HG03571 (cell line): ENCODE measurements at regions not wholly inside any gene's neighbourhood (a gene's known extent, or its start where the extent isn't known, plus 50 kb on each side); places are given as distances from the start of the nearest gene placed in this dataset.

ENCODE experiments used
- ATAC-seq: cut with Tn5 transposase; IDR thresholded peaks from one replicate; pipeline ENCODE4 v1.9.1; 2021; ENCODE audit not compliant: unreplicated experiment

GRCh38 chr17:15048933-15049794 is 216.0 kb downstream of the PMP22 start:
- ATAC-seq = no peak

DNA sequence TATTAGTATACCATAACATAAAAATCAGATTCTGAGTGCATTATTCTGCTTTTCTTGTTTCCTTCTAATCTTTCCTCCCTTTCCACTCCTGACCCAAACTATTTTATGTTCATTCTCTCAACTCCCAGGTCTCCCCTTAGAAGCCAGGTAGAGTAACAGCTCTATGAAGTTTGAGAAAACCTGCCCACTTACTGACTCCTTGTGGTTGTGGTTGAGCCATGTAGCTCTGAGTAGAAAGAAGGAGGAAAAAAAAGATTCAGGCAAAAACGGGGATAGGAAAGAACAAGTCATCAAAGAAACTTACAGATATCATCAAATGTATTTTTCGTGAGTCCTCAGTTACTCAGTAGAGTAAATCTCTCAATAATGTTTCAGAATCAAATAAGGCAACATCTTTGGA is 216.7 kb downstream of the PMP22 start:
- ATAC-seq = no peak

- ATAC-seq = no peak
Observed at GRCh38 chr17:15042311-15042710, 222.8 kb downstream of the PMP22 start.

GRCh38 chr17:15039366-15039765 is 225.8 kb downstream of the PMP22 start:
- ATAC-seq = no peak

DNA sequence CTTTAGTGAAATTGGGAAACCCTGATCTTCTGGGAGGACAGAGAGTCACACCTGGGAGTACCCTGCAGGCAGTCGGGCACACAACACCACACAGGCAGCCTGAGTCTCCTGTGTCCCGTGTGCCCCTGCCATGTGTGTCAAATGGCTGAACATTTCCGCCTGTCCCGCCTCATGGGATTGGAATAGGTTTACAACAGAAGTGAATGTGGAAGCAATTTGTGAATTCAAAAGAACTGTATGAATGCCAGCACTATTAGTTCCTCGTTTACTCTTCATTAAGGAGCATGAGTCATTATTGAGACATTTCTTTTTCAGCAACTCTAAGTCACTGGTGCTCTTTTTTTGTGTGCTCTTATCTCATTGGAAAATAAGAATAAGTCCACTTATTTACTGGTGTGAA is 226.5 kb downstream of the PMP22 start:
- no peak for ATAC-seq

- ATAC-seq = no peak
Observed at GRCh38 chr17:15036238-15036637, 228.9 kb downstream of the PMP22 start.

DNA sequence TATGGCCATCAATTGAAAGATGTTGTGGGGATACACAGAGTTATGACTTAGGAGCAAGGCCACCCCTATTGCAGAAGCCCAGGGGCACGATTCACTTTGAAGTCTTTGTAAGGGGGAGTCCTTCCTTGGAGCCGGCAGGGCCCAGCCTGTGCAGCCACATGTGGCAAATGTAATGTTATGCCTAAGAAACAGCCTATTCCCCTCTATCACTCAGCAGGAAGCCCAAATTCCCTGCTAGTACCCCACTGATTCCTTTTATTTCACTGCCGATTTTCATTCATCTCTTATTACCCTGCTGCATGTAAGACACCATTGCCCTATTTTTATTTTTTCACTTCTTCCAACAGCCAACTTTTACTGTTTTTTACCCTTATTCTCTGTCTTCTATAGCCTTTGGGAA is 233.2 kb downstream of the PMP22 start:
- ATAC-seq = no peak

DNA sequence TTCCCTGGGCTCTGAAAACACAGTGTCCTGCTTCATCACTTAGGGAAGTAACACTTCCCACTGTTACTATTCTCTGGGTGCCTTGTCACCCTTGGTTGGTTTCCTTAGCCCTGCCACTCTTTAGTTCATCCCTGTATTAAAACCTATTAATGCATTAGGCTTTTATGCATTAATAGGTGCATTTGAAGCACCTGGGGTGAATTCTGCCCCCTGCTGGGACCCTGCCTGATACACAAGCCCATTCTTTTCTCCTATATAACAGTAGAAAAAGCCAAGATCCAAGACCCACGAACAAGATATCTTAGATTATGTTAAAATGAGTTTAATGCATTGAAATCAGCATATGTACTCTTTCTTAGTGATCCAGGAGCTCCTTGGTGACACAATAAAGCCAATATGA is 235.7 kb downstream of the PMP22 start:
- no peak for ATAC-seq

DNA sequence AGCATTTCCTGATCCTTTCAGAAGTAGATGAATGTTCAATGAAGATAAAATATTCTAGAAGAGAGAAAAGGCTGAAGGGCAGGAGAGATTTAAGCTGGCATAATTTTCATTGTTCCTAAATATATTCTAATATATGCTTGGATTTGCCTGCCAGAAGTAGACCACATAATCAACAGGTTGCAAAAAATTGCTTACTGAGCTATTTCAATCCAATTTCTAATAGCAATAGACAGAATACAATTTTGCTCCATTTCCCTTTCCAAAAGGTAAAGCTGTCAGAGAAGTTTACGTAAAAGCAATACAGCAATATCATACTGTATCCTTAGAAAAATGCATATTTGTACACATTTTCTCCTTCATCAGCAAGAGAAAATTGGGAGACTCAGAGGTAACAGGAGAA is 237.3 kb downstream of the PMP22 start:
- no peak for ATAC-seq

DNA sequence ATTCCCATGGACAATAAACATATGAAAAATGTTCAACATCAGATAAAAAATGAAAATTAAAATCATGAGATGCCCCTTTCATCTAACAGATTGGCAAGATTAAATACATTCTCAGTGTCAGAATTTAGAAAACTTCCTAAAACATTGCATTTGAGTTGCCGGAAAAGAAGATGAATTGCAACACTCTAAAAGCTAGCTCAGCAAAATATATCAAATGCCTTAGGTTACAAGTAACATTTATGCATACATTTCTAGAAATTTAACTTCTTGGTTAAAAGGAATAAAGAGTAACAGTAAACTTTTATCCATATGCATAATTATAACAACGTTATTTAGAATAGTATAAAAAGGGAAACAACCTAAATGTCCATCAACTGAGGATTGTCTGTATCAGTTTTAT is 239.0 kb downstream of the PMP22 start:
- no peak for ATAC-seq

DNA sequence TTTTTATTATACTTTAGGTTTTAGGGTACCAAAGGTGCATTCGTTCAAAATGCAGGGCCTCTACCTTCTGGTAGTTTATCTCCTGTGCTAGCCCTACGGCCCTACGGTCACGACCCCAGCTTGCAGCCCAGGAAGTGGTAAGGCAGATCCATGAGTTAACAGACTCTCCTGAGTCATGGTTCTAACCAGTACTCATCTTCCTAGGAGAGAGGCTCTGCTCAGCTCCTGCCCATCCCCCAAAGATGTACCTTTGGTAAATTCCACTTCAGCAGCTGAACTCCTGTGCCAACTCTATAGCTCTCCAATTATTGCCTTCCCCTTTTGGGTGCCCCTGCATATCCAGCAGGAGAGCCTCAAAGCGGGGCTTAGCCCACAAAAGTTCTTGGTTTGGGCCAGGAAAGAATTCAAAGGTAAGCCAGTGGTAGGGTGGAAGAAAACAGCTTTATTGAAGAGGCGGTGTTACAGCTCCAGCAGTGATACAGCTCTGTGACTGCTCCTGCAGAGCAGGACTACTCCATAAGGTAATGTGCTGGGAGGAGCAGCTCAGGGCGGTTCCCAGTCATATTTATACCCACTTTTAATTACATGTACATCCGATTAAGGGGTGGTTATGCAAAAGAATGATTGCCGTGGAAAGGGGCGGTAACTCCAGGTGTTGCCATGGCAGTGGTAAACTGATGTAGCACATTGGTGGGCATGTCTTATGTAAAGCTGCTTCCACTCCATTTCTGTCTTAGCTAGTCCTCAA is 241.4 kb downstream of the PMP22 start:
- ATAC-seq = no peak

DNA sequence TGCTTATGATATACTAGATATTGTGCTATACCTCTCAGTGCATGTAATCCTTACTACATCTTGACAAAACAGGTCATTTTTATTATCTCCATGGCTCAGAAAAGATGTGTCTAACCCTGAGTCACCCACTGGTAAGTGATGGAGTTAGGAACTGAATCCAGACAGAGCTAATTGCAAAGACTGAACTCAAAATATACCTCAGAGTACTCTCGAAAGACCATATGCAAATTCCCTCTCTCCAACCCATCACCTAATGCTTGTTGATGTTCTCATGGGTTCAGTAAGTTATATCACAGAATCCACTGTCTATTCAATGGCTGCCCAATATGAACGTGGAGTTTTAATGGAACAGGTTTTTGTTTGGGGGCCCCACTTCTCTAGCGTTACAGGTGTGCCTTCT is 246.0 kb downstream of the PMP22 start:
- ATAC-seq = no peak

GRCh38 chr17:15012351-15012980 is 252.7 kb downstream of the PMP22 start:
- ATAC-seq = no peak

DNA sequence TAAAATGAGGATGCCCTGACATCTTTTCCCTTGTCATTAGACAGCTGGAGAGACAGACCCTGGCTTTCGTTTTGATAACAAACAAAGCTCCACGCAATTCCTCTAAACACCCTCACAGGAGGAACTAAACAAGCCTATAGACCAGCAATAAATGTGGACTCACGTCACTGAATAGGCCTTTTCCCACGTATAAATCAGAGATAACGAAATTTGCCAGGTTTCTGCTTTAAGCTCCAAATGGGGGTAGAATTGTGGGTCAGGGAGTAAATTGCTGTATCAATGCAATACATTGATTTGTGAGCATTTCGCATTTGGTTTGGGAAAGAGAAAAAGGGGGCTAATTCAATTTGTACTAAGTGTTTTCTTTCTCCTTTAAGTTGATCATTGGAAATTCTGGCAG is 256.0 kb downstream of the PMP22 start:
- ATAC-seq = no peak

- no peak for ATAC-seq
Observed at GRCh38 chr17:15007147-15007553, 258.0 kb downstream of the PMP22 start.

- ATAC-seq = no peak
Observed at GRCh38 chr17:15006421-15007128, 258.6 kb downstream of the PMP22 start.

GRCh38 chr17:15000661-15001060 is 264.5 kb downstream of the PMP22 start:
- no peak for ATAC-seq

DNA sequence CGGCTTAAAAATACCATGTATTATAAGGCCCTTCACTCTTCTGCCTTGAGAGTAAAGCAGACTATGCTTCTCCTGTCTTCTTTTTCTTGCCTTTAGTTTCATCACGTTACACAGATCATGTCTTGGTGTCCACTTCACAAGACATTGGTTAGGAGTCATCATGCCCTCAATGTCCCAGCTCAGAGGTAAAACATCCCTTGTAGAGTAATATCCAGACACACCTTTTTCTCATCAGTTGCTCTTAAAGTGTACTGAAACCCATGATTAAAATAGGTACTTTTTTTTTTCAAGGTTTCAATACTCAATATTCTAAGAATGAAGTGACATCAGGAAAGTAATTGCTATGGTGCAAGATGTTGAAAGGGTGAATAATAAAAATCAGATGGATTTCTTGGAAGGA is 267.8 kb downstream of the PMP22 start:
- ATAC-seq = no peak

GRCh38 chr17:14986127-14986526 is 279.0 kb downstream of the PMP22 start:
- ATAC-seq = no peak

GRCh38 chr17:14972844-14973243 is 292.3 kb downstream of the PMP22 start:
- no peak for ATAC-seq

DNA sequence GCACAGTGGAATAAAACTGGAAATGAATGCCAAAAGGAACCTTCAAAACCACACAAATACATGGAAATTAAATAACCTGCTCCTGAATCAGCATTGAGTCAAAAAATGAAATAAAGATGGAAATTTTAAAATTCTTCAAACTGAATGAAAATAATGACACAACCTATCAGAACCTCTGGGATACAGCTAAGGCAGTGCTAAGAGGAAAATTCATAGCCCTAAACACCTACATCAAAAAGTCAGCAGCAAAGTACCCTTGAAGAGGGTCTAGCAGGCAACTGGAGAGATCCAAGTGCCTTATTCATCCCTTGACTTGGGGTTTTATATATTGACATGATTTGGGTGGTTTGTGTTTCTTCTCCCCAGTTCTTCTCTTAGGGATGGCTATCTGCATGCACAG is 294.1 kb downstream of the PMP22 start:
- no peak for ATAC-seq
